Myocyte (in vitro differentiated cells): ENCODE measurements at regions not wholly inside any gene's neighbourhood (a gene's known extent, or its start where the extent isn't known, plus 50 kb on each side); places are given as distances from the start of the nearest gene placed in this dataset.
A peak's percentile ranks its signal among the peaks of the same experiment; 100 is the strongest.
"Not testable (repeated sequence)": the region's sequence is repeated elsewhere in the genome, so short reads cannot be mapped to it uniquely, and the experiment has no call there.

Source experiments
- DNase-seq: peaks from one replicate; pipeline ENCODE4 v3.0.0-alpha.2; 2012; ENCODE audit warnings: low read depth

DNA sequence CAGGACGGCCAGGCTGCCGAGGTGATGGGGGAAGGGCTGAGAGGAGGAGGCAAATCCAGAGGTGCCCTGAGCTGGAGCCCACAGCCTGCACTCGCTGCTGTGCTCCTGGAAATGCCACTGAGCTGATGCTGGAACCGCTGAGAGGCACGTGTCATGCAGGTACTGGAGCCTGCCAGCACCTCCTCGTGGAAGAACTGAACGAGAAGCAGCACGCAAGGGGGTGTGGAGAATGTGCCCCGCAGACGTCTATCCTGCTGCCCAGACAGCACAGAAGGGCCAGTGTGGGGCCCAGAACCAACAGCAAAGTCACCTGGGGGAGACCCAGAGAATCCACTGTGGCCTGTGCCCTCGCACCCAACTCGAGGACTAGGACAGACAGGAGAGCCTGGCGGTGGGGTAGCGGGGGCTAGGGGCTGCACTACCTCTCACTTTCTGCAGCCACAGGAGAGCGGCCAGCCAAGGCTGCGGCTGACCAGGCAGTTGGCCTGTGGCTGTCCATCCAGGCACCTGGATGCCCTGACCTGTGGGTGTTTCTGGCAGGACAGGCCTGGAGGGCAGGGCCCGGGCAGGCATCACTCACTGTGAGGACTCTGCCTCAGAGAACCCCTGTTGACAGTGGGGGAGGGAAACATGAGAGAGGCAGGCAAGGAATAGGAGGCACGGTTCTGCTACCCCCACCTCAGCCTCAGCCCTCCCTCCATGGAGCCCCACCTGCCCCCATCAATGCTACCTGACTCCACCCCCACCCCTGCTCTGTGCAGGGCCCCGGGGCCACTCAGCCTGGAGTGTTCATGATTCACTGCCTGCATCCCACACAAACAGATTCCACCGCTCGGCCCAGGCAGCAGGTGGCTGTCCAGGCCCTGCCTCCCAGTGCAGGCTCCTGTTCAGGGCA, 213.1 kb downstream of the TBC1D2B start:
- no peak for DNase-seq

DNA sequence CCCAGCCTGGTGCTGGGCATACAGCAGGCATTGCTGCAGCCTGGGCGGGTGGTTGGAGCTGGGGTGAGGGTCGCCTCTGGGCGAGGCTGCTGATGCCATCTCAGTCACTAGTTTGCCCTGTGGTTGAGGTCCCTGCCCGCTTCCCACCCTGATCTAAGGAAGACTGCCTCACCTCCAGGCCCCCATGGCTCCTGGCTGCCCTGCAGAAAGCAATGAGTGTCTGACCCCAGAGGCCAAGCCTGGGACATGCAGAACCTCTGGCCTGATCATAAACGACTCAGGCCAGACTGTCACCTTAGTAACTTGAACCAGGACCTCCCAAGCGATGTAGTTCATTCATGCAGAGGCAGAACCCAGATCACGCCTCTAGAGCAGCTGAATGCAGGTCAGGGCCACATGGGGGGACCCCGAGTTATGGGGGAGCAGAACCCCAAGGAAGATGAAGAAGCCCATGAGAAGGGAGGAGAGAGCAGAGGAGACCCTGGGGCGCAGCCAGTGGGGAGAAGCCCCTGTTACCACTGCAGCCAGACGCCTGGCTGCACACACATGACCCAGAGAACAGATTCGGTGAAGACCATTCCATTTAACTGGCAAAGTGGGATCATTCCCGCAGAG, 213.9 kb downstream of the TBC1D2B start:
- DNase-seq: no peak

GRCh38 chr15:77862651-77863104, 214.8 kb downstream of the TBC1D2B start:
- no peak for DNase-seq

DNA sequence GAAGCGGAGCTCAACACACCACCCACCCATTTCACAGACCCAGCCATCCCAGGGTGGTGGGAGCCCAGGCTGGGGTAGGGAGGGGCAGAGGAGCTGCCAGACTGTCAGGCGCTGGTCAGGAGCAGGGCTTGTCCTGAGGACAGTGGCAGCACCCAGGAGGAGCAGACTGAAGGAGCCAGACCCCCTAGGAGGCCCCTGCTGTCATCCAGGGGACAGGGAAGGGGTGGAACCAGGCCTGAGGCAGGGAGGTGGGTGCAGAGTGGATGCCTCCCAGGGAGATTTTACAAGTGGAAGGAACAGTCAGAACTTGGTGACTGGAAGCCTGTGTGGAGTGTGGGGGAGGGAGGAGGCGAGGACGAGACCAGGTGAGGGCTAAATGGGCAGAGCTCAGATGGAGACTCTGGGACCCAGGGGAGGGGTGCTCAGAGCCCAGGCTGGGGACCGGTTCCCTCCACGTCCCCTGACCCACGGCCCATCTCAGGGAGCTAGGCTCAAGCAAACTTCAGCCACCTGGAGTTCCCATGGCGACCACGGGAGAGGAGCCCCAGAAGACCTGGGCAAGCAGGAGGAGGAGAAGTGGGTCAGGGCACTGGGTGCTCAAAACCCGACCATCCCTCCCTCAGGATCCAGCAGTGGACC, 215.4 kb downstream of the TBC1D2B start:
- DNase-seq: not testable (repeated sequence)

DNA sequence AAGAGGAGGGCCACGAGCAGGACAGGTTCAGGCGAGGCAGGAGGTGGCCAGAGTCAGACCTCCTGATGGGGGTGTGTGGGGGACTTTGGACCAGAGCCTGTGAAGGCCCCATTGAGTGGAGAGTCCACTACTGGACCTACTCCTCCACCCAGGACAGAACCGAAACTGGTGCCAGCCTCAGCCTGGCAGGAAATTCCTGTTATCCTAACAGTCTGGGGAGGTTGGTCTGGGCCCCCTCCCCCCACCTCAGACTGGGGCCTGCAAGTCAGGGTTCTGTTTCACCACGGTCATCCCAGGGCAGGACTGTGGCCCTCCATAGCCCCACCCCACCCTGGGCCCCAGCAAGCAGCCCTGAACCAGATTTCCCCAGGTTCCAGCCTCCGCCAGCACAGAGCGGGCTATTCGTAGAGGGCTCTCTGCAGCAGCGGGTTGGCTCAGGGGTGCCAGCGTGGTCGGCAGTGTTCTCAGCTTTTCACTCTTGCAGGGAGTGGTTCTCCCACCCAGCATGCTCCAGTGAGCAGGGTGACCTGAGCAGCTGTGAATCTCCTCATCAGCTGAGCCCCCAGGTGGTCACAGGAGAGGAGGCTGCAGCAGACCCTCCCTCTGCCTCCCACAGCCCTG, 217.3 kb downstream of the TBC1D2B start:
- no peak for DNase-seq

GRCh38 chr15:77859491-77860060, 217.9 kb downstream of the TBC1D2B start:
- DNase-seq: no peak

GRCh38 chr15:77858792-77859490, 218.6 kb downstream of the TBC1D2B start:
- DNase-seq: no peak

DNA sequence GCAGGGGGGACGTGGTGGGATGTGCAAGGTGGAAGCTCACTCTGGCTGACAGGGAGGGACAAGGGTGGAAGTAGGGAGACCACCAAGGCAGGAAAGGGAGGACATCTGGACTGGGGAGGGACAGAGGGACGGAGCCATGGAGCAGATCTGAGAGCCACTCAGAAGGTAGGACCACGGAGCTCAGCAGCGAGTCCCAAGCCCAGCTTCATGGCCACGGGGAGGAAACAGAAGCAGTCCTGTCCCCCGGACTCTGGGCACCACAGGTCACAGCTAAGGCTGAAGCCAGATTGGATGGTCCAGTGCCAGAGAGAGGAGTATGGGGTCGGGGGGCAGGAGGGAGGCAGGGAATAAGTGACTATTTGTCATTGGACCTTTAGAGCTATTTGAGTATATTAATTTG, 220.1 kb downstream of the TBC1D2B start:
- DNase-seq: no peak

DNA sequence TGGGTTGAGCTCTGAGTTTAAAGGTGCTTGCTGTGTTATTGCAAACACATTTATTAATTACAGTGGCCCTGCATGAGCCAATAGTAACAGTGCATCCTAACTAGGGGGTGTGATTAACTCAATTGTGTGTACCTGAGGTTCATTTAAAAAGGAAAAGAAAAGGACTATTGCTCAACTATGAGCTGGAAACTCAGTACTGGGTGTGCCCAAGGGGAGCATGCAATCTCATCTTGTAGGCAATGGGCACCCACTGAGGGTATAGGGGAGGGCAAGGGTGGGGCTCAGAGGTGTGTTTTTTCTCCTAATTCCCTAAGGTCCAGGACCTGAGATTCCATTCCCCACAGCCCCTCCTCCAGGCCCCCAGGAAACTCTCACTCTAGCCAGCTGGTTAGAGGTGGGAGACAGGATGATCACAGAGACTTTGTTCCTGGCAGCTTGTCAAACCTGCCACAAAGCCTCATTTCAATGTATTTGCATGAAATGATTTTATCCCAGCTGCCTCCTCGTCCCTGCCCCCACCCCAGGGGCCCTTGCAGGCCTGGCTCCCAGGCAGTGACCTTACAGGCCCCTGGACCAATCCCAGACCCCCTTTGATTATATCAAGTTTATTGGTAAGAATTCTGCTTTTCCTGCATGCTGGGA, 220.7 kb downstream of the TBC1D2B start:
- no peak for DNase-seq

GRCh38 chr15:77855871-77856270, 221.6 kb downstream of the TBC1D2B start:
- DNase-seq: no peak

DNA sequence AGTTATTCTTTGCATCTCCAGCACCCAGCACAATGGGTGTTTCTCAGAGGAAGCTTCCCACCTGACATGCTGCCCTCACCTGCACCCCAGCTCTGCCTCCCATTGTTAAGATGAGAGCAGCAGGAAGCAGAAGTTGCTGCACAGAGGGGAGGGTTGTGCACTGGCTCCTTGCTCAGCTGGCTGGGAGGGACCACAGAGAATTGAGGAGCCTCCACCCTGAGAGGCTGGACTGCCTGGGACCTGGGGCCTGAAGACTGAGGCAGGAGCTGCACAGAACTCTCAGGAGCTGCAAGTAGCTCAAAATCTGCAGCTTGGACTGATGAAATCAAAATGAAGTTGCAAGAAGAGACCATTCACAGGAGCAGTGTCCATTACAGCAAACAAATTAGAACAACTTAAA, 222.3 kb upstream of the LINGO1 start:
- no peak for DNase-seq

- DNase-seq: no peak
These were observed 221.2 kb upstream of the LINGO1 start for GRCh38 chr15:77853910-77854309.

DNA sequence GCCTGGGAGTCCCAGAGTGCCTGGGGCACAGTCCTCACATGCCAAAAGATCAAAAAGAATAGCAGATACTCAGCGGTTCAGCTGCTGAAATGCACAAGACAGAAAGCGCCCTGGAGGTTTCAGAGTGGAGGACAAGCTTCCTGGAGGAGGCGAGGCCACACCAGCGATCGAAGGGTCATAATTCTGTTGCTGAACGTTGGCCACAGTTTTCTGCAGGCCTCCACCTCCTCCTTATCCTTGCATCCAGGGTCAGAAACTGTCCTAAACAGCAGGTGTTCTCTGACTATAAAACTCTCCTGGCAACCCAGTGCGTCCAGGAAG, 220.3 kb upstream of the LINGO1 start:
- DNase-seq: no peak

- DNase-seq: no peak
These were observed 219.7 kb upstream of the LINGO1 start for GRCh38 chr15:77852241-77853007.

GRCh38 chr15:77851691-77852090, 219.0 kb upstream of the LINGO1 start:
- DNase-seq: peak; percentile 73

DNA sequence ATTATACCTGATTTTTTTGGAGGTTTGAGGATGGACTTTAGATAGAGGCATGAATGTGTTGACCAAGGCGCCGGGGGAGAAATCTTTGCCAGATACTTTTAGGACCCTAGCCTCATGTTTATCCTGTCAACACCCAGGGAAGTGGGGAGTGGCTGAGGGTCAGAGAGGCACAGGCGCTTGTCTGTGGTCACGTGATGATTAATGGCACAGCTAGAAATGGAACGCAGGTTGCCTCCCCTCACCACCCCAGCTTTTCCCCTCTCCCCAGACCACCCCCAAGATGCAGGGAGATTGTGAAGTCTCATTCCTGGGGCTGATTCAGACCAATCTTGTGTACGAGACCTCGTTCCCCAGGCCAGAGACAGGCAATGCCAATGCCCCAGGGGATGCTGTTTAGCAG, 218.4 kb upstream of the LINGO1 start:
- no peak for DNase-seq

DNA sequence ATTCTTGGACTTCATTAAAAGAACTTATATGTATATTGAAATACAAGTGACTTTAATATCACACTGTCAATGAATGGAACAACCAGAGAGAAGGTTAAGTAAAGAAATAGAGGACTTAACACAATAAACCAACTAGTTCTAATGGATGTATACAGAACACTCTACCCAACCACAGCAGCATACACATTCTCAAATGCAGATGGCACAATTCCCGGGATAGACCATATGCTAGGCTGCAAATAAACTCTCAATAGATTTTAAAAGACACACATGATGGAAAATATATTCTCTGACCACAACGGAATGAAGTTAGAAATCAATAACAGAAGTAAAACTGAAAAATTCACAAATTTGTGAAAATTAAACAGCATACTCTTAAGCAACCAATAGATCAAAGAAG, 214.3 kb upstream of the LINGO1 start:
- no peak for DNase-seq

DNA sequence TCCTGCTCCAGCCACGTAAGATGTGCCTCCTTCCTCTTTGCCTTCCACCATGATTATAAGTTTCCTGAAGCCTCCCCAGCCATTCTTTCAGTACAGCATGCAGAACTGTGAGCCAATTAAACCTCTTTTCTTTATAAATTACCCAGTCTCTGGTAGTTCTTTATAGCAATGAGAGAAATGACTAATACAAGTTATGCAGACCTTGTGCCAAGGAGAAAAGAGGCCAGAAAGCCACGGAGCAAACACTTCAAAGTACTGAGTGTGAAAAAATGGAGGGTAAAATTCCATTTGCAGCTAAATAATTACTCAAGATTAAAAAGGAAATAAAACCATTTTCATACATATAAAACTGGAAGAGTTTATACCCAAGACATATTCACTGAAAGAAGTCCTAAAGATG, 213.6 kb upstream of the LINGO1 start:
- DNase-seq: no peak

GRCh38 chr15:77844798-77845446, 212.2 kb upstream of the LINGO1 start:
- no peak for DNase-seq
